K562 (cell line): ENCODE measurements at regions not wholly inside any gene's neighbourhood (a gene's known extent, or its start where the extent isn't known, plus 50 kb on each side); places are given as distances from the start of the nearest gene placed in this dataset.

Experiments used
- ATAC-seq: fragments of 200-7000 bp; cut with Tn5 transposase; 3 replicates; pipeline ENCODE4 v1.9.1; 2020; ENCODE audit warnings: moderate library complexity
- BruUV-seq: library from RNA; stranded (reverse); fragments of 400-500 nt; replicated peaks from 2 replicates; lab custom pipeline; 2021; lab: Mats Ljungman, UMichigan
- CTCF ChIA-PET: fragments of 300-600 bp; formaldehyde crosslinking; extraction: SDS; loops from one replicate; lab custom pipeline; 2021; ENCODE audit warnings: low intra/inter-chr PET ratio; lab: Yijun Ruan, JAX
- POLR2A ChIA-PET: fragments of 300-600, 350-650 bp; sonication (Branson Sonifier 250); formaldehyde crosslinking; extraction: SDS; loops from one replicate; lab custom pipeline; 2021; ENCODE audit warnings: antibody characterized with exemption, inconsistent platforms; lab: Yijun Ruan, JAX
- DNase-seq, 4 experiments: peaks; one replicate each; pipeline versions ENCODE4 v3.0.0 to v3.0.0-alpha.2; 2011 to 2018; ENCODE audit warnings: low spot score in 3 of 4, mixed read lengths in 3 of 4; ENCODE audit errors: extremely low read depth in 1 of 4
- FAIRE-seq: peaks from 2 replicates; lab custom pipeline; 2011; peaks lifted over from hg19 to GRCh38; lab: Jason Lieb, UNC
- H2AFZ ChIP-seq: 2 replicates; pipeline ENCODE4 v1.6.0; 2011; ENCODE audit warnings: low read depth, low read length, control low read depth, inconsistent platforms
- H3K27ac ChIP-seq: fragments of 200-600 bp; 3 replicates; pipeline ENCODE4 v1.8.0; 2011; ENCODE audit warnings: low read depth, mild to moderate bottlenecking, control low read depth, inconsistent platforms, low read length, moderate library complexity, mixed read lengths; ENCODE audit errors: extremely low read depth
- H3K27me3 ChIP-seq, 2 experiments: fragments of 300-600 bp in 1 of 2; 2 replicates in 1 of 2; 3 replicates in 1 of 2; pipeline versions ENCODE4 v1.6.0 to v1.8.0; 2011; ENCODE audit warnings: inconsistent platforms in 2 of 2, low read length in 2 of 2, mild to moderate bottlenecking in 1 of 2, mixed read lengths in 1 of 2, moderate library complexity in 1 of 2; ENCODE audit not compliant: control insufficient read depth in 2 of 2, insufficient read depth in 2 of 2
- H3K36me3 ChIP-seq: fragments of 300-600 bp; 3 replicates; pipeline ENCODE4 v1.8.0; 2011; ENCODE audit warnings: mild to moderate bottlenecking, low read length, inconsistent platforms; ENCODE audit not compliant: control insufficient read depth, insufficient read depth
- H3K4me1 ChIP-seq, 2 experiments: fragments of 200-600 bp in 1 of 2; replicated peaks in 1 of 2; 2 replicates in 1 of 2; 3 replicates in 1 of 2; pipeline versions ENCODE4 v1.5.1 to v1.8.0; 2011; ENCODE audit warnings: inconsistent platforms in 2 of 2, low read length in 2 of 2, mild to moderate bottlenecking in 1 of 2, mixed read lengths in 1 of 2, moderate library complexity in 1 of 2; ENCODE audit not compliant: control insufficient read depth in 2 of 2, insufficient read depth in 2 of 2
- H3K4me2 ChIP-seq: 2 replicates; pipeline ENCODE4 v1.6.1; 2011; ENCODE audit warnings: low read length, control low read depth, inconsistent platforms, mixed read lengths; ENCODE audit not compliant: insufficient read depth
- H3K4me3 ChIP-seq: fragments of 200-600 bp; sonication (generic), shearing (Covaris generic); 2 replicates; pipeline ENCODE4 v1.5.1; 2016; ENCODE audit warnings: control low read depth, inconsistent platforms
- H3K79me2 ChIP-seq: fragments of 200-600 bp; 3 replicates; pipeline ENCODE4 v1.8.0; 2011; ENCODE audit warnings: low read length, inconsistent platforms; ENCODE audit not compliant: control insufficient read depth, insufficient read depth
- H3K9ac ChIP-seq, 2 experiments: 2 replicates each; pipeline versions ENCODE4 v1.6.0 to v1.6.1; 2011; ENCODE audit warnings: low read depth in 2 of 2, low read length in 2 of 2, control low read depth in 1 of 2, inconsistent platforms in 1 of 2, mild to moderate bottlenecking in 1 of 2, mixed read lengths in 1 of 2; ENCODE audit not compliant: insufficient read depth in 1 of 2
- H3K9me1 ChIP-seq: one replicate; pipeline ENCODE4 v1.6.0; 2011; ENCODE audit warnings: inconsistent platforms, mild to moderate bottlenecking, low read length, moderate library complexity; ENCODE audit not compliant: control insufficient read depth, insufficient read depth
- H3K9me3 ChIP-seq: replicated peaks from 2 replicates; pipeline ENCODE4 v1.5.1; 2011; ENCODE audit warnings: low read depth, low read length, inconsistent platforms; ENCODE audit not compliant: control insufficient read depth, insufficient read depth
- H4K20me1 ChIP-seq: replicated peaks from 2 replicates; pipeline ENCODE4 v1.6.1; 2011; ENCODE audit warnings: low read length, inconsistent platforms, mixed read lengths; ENCODE audit not compliant: control insufficient read depth, insufficient read depth
- BMI1 ChIP-seq: fragments of 150-350 bp; IDR thresholded peaks from 2 replicates; pipeline ENCODE4 v1.6.1; 2014; ENCODE audit warnings: low read length
- E2F1 ChIP-seq: sonication (generic); formaldehyde crosslinking; IDR thresholded peaks from 2 replicates; pipeline ENCODE4 v1.8.1; 2023; ENCODE audit warnings: mild to moderate bottlenecking, missing genetic modification reagents, moderate library complexity
- EP300 ChIP-seq: IDR thresholded peaks from 2 replicates; pipeline ENCODE4 v1.6.1; 2012; ENCODE audit warnings: low read length, improper control_type of control experiment
- FOS ChIP-seq: IDR thresholded peaks from 3 replicates; pipeline ENCODE4 v1.6.1; 2011; ENCODE audit not compliant: insufficient read length; ENCODE audit errors: extremely low read depth
- HDAC8 ChIP-seq: fragments of 450-650 bp; IDR thresholded peaks from 2 replicates; pipeline ENCODE4 v1.6.1; 2016; ENCODE audit warnings: mild to moderate bottlenecking, missing genetic modification characterization, moderate library complexity, missing compliant biosample characterization
- IRF2 ChIP-seq: sonication (generic); formaldehyde crosslinking; IDR thresholded peaks from 2 replicates; pipeline ENCODE4 v1.8.1; 2022; ENCODE audit warnings: mild to moderate bottlenecking, missing genetic modification reagents
- MXD1 ChIP-seq: fragments of 250-450 bp; sonication (Bioruptor Pico); IDR thresholded peaks from 2 replicates; pipeline ENCODE4 v1.8.0; 2021; ENCODE audit warnings: borderline replicate concordance, mild to moderate bottlenecking, moderate library complexity; ENCODE audit not compliant: poor library complexity, severe bottlenecking
- NCOA2 ChIP-seq, 2 experiments: fragments of 450-650 bp; IDR thresholded peaks; 2 replicates each; pipeline ENCODE4 v1.6.1; 2018; ENCODE audit warnings: mild to moderate bottlenecking in 2 of 2, moderate library complexity in 1 of 2; ENCODE audit not compliant: partially characterized antibody in 2 of 2
- NCOR1 ChIP-seq: fragments of 450-650 bp; IDR thresholded peaks from 2 replicates; pipeline ENCODE4 v1.6.1; 2016; ENCODE audit warnings: mild to moderate bottlenecking, moderate library complexity
- POLR2B ChIP-seq: fragments of 450-650 bp; IDR thresholded peaks from 2 replicates; pipeline ENCODE4 v1.6.1; 2018; ENCODE audit warnings: low read depth; ENCODE audit not compliant: partially characterized antibody
- RFX1 ChIP-seq: fragments of 450-650 bp; IDR thresholded peaks from 2 replicates; pipeline ENCODE4 v1.6.1; 2016; ENCODE audit warnings: mild to moderate bottlenecking, moderate library complexity
- RFX7 ChIP-seq: fragments of 250-450 bp; sonication (Bioruptor Pico); IDR thresholded peaks from 2 replicates; pipeline ENCODE4 v1.5.1; 2021; ENCODE audit warnings: mild to moderate bottlenecking
- SRF ChIP-seq, 2 experiments: fragments of 250-450, 450-650 bp in 1 of 2; sonication (Bioruptor Pico) in 1 of 2; sonication (generic) in 1 of 2; formaldehyde crosslinking; IDR thresholded peaks; 2 replicates each; pipeline versions ENCODE4 v1.5.0 to v1.5.1; 2020 to 2022; ENCODE audit warnings: mild to moderate bottlenecking in 1 of 2, missing genetic modification reagents in 1 of 2
- TGIF2 ChIP-seq: sonication (generic); formaldehyde crosslinking; IDR thresholded peaks from 2 replicates; pipeline ENCODE4 v1.8.1; 2022; ENCODE audit warnings: mild to moderate bottlenecking, missing genetic modification reagents, moderate library complexity
- ZNF766 ChIP-seq: fragments of 200-800 bp; sonication (Bioruptor generic); conservative IDR thresholded peaks from 2 replicates; pipeline ENCODE4 v1.6.1; 2016; ENCODE audit warnings: missing genetic modification characterization, missing compliant biosample characterization
- WGBS: fragments of 100-300 bp; shearing (Covaris generic); methylation state at CpG from one replicate; pipeline ENCODE4 v1.1.6; 2016; ENCODE audit warnings: low coverage, mixed read lengths; ENCODE audit not compliant: insufficient coverage; ENCODE audit errors: missing lambda C conversion rate; 5-methylcytosine and 5-hydroxymethylcytosine counted together
- in situ Hi-C: fragments of 300-500 bp; cut with MboI; formaldehyde crosslinking; loops from 4 replicates; pipeline ENCODE4 v1.15.0; 2018; ENCODE audit warnings: inconsistent platforms, mixed read lengths
- intact Hi-C: fragments of 100-400 bp; cut with micrococcal nuclease; formaldehyde crosslinking; loops from 2 replicates; pipeline ENCODE4 v1.14.2; 2022

DNA sequence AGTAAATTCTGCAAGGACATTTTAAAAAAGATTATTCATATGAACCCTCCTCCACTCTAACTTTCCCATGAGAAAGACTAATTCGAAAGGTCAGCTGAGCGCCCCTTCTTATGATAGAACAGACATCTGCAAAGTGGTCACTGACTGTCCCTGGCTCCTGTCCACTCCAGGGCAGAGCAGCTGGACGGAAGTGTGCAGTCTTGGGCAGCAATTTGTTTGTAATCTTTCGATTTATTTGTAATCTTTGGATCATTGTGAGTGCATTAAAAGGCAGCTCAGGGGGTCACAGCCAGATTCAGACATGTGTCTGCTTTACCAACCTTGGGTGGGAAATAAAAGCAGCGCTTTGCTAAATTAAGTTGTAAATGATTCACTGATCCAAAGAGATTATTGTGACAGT, 158.8 kb upstream of the ADARB2 start:
- WGBS: 3% methylated on average over 5 of the region's 5 CpGs

More for the DNA sequence above, 158.8 kb upstream of the ADARB2 start:
- H3K27ac ChIP-seq: no peak overlapping the region
- H3K9me3 ChIP-seq: no peaks in the 10 kb centered on the region
- no peak overlapping the region for H3K4me3 ChIP-seq
- ATAC-seq (no peak), FAIRE-seq (no peak), DNase-seq (no peak)
- no peaks in the 10 kb centered on the region for H3K4me1 ChIP-seq
- BruUV-seq: no TSS peak
- TF ChIP-seq HDAC8 (tag): no peak
- TF ChIP-seq NCOA2 (IDR thresholded peaks at IDR 0.05; ENCODE audit: partially characterized antibody in 2 of 2): no peak
- TF ChIP-seq RFX1: no peak
- TF ChIP-seq TGIF2 (CRISPR knock-in tag): no peak
- TF ChIP-seq SRF (CRISPR knock-in tag; IDR thresholded peaks at IDR 0.05): no peak
- no peak for TF ChIP-seq POLR2B
- TF ChIP-seq BMI1: no peak
- no peak for TF ChIP-seq RFX7
- no peak for TF ChIP-seq ZNF766 (CRISPR knock-in tag)
- no peak for TF ChIP-seq E2F1
- TF ChIP-seq FOS: no peak
- TF ChIP-seq MXD1 (CRISPR knock-in tag): no peak
- TF ChIP-seq EP300: no peak
- TF ChIP-seq NCOR1: no peak
- no peak for TF ChIP-seq IRF2 (CRISPR knock-in tag)
- TF ChIP-seq, all 486 proteins: peak for 0
- Histone ChIP-seq H3K79me2 (no peaks in the 10 kb centered on the region), H3K36me3 (no peaks in the 10 kb centered on the region), H4K20me1 (no peaks in the 10 kb centered on the region), H3K9me1 (no peaks in the 10 kb centered on the region), H3K27me3 (peaks cover 0 to 4% of the 10 kb centered on the region in 2 experiments; a peak in 2 of 5 replicates), H2AFZ (no peak overlapping the region), H3K4me2 (no peak overlapping the region), H3K9ac (no peak overlapping the region)
- in situ Hi-C loops: no loop called here
- ChIA-PET CTCF (no interaction called here), POLR2A (no interaction called here)
- intact Hi-C loops: no loop called here
